AG04450 (cell line): ENCODE measurements at regions not wholly inside any gene's neighbourhood (a gene's known extent, or its start where the extent isn't known, plus 50 kb on each side); places are given as distances from the start of the nearest gene placed in this dataset.

ENCODE experiments used
- CTCF ChIA-PET: fragments of 300-600, 350-600 bp; formaldehyde crosslinking; extraction: SDS; loops from one replicate; lab custom pipeline; 2022; ENCODE audit warnings: antibody characterized with exemption, inconsistent platforms; lab: Charles Lee
- POLR2A ChIA-PET: fragments of 350-600 bp; formaldehyde crosslinking; extraction: SDS; loops from one replicate; lab custom pipeline; 2021; ENCODE audit warnings: antibody characterized with exemption, inconsistent platforms; lab: Yijun Ruan, JAX
- DNase-seq: peaks from one replicate; pipeline ENCODE4 v3.0.0-alpha.2; 2011; ENCODE audit warnings: low read depth, low spot score
- H3K27ac ChIP-seq: one replicate; pipeline ENCODE4 v1.5.1; 2012; ENCODE audit warnings: low read depth, low read length, control low read depth
- H3K27me3 ChIP-seq: one replicate; pipeline ENCODE4 v1.6.0; 2012; ENCODE audit warnings: low read length; ENCODE audit not compliant: control insufficient read depth, insufficient read depth
- H3K4me3 ChIP-seq: 2 replicates; pipeline ENCODE4 v1.5.1; 2011; ENCODE audit warnings: mild to moderate bottlenecking, low read depth, low read length, control low read depth
- H3K9me3 ChIP-seq: 2 replicates; pipeline ENCODE4 v1.5.1; 2012; ENCODE audit warnings: low read length; ENCODE audit not compliant: control insufficient read depth, insufficient read depth
- TF ChIP-seq, protein P1 (sequence below): IDR thresholded peaks from 2 replicates; pipeline ENCODE4 v1.5.1; 2011; ENCODE audit warnings: low read depth, low read length, control low read depth, inconsistent platforms

GRCh38 chr12:105933671-105934665 is 204.8 kb downstream of the NUAK1 start:
- ChIA-PET CTCF (interaction anchor here (0.6 kb wide), 1 partner anchor 16 kb away, joined by 3 read pairs; no protein-coding TSS in a partner anchor), POLR2A (interaction anchor here (0.7 to 1.4 kb wide), 2 partner anchors 21 to 49 kb away, joined by 3 to 4 read pairs; no protein-coding TSS in a partner anchor)

GRCh38 chr12:105935106-105935505 is 203.6 kb downstream of the NUAK1 start:
- CTCF ChIA-PET = no interaction called here
- Histone ChIP-seq H3K9me3 (no peaks in the 10 kb centered on the region), H3K27me3 (no peaks in the 10 kb centered on the region), H3K4me3 (no peak overlapping the region), H3K27ac (no peak overlapping the region)
- POLR2A ChIA-PET = interaction anchor here (1.4 kb wide), 1 partner anchor 22 kb away, joined by 4 read pairs; no protein-coding TSS in a partner anchor
- no peak for DNase-seq
- TF ChIP-seq, protein P1, sequence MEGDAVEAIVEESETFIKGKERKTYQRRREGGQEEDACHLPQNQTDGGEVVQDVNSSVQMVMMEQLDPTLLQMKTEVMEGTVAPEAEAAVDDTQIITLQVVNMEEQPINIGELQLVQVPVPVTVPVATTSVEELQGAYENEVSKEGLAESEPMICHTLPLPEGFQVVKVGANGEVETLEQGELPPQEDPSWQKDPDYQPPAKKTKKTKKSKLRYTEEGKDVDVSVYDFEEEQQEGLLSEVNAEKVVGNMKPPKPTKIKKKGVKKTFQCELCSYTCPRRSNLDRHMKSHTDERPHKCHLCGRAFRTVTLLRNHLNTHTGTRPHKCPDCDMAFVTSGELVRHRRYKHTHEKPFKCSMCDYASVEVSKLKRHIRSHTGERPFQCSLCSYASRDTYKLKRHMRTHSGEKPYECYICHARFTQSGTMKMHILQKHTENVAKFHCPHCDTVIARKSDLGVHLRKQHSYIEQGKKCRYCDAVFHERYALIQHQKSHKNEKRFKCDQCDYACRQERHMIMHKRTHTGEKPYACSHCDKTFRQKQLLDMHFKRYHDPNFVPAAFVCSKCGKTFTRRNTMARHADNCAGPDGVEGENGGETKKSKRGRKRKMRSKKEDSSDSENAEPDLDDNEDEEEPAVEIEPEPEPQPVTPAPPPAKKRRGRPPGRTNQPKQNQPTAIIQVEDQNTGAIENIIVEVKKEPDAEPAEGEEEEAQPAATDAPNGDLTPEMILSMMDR = no peak

More at GRCh38 chr12:105933671-105934665, 204.8 kb downstream of the NUAK1 start:
- Histone ChIP-seq H3K9me3 (no peaks in the 10 kb centered on the region), H3K27ac (peak overlapping the region; percentile 68), H3K4me3 (no peak overlapping the region; the same call in 1 of the 2 replicates), H3K27me3 (no peaks in the 10 kb centered on the region)
- DNase-seq = peak; percentile 93
- TF ChIP-seq, protein P1 = no peak

- CTCF ChIA-PET = interaction anchor here (1.0 kb wide), 1 partner anchor 200 kb away, joined by 3 read pairs; no protein-coding TSS in a partner anchor
Observed at GRCh38 chr12:105935981-105936380, 202.8 kb downstream of the NUAK1 start.

DNA sequence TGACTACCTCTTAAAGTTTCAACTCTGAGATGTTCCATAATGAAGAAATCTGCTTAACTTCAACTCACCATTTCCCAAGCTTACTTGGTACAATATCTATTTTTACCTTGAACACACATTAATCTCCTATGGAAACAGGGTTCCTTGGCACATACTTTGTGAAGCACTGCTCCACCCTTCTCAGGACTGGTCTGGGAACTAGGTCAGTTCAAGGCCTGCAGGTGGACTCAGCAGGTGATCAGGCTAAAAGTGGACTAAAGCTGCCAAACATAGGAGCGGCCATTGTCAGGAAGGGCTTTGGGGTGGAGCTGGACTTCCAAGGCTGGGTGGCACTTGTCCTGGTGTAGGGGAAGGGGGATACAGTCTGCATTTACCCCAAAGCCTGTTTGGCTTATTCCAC is 202.3 kb downstream of the NUAK1 start:
- ChIA-PET CTCF (interaction anchor here (1.0 kb wide), 1 partner anchor 200 kb away, joined by 3 read pairs; no protein-coding TSS in a partner anchor), POLR2A (no interaction called here)
- no peak overlapping the region for H3K27ac ChIP-seq
- no peaks in the 10 kb centered on the region for H3K9me3 ChIP-seq
- H3K27me3 ChIP-seq = no peaks in the 10 kb centered on the region
- no peak overlapping the region for H3K4me3 ChIP-seq
- DNase-seq = no peak
- TF ChIP-seq, protein P1 = no peak

More at GRCh38 chr12:105935981-105936380, 202.8 kb downstream of the NUAK1 start:
- TF ChIP-seq, protein P1 = no peak
- Histone ChIP-seq H3K4me3 (no peak overlapping the region), H3K27me3 (no peaks in the 10 kb centered on the region), H3K27ac (no peak overlapping the region), H3K9me3 (no peaks in the 10 kb centered on the region)
- no peak for DNase-seq
- POLR2A ChIA-PET = no interaction called here
